DMS114 treated with DMSO at 0.1 percent for 48 hours (cell line): ENCODE measurements at regions not wholly inside any gene's neighbourhood (a gene's known extent, or its start where the extent isn't known, plus 50 kb on each side); places are given as distances from the start of the nearest gene placed in this dataset.

Experiments
- DNase-seq: peaks from one replicate; lab custom pipeline; 2025; ENCODE audit not compliant: unreplicated experiment; lab: John Stamatoyannopoulos, UW

DNA sequence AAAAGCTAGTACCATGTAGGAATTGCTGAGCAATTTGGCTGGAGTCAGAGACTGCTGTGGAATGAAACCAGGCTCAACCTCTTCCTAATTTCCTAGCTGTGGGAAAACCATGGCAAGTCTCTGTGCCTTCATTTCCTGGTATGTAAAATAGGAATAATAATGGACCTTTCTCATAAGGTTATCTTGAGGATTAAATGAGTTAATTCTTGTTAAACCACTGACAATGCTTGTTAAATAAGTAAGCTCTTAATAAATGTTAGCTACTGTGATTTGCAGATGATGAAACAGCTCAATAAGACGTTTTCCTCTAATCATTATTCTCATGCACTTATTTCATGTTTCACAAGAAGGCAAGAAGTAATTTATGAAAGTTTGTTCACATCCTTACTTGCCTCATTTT, 346.7 kb downstream of the RND3 start:
- DNase-seq, result no peak

DNA sequence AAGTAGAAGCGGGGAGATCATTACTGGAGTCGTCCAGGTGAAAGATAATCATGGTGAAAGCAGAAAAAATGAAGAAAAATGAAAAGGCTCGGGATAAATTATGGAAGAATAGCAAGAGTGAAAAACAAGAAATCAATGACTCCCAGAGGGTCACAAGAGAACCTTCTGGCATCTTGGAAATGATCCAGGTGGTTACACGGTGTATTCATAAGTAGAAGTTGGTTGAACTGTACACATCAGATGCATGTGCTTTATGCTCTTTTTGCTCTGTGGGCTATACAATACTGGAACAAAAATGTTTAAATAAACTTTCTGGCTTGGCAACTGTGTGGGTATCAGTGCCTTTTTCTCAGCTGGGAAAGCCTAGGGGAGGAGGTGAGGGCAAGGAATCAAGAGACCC, 348.9 kb downstream of the RND3 start:
- DNase-seq, result no peak

DNA sequence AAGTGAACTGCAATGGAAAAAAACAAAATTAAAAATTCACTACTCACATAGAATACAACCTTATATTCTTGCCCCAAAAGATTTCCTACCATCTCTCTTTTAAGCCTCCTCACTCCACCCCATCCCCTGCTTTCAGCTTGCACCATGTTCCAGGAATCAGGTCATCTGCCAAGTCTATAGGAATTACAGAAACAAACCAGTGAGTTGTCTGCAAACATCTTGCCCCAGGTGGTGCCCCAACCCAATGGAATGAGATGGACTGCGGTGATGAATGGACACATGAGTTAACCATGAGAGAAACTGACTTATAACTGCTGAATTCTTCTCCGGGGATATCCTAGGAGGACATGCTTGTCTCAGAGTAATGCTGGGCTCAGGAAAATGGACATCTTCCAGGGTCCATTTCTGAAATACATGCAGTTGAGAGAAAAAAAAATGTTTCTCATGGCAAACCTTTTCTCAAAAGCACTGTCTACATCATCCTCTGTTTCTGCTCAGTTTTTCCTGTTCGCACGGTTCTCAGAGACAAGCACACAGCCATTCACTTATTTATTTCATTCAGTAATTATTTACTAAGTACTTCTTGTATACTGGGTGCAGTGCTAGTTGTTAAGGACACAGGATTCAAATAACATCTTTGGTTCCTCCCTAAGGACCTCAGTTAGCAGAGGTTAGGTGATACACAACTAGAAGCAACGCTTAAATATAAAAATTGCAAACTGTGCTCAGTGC, 350.0 kb downstream of the RND3 start:
- no peak for DNase-seq

DNA sequence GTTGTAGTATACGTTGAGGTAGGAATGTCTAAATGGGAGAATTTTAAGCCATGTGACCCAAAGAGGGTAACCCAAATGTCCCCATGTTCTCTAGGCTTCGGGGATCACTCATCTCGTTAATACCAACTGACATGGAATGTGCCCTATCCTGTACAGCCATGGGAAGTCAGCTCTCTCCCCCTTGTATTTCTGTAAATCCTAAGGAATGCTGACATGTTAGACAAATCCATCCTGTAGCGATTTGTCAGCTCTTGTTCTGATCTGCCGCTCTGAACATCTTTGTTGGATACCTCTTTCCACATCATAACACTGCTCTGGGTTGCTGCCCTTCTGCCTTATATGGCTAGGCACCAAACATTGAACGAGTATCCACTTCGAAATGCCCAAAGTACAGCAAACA, 350.6 kb downstream of the RND3 start:
- DNase-seq, result no peak

DNA sequence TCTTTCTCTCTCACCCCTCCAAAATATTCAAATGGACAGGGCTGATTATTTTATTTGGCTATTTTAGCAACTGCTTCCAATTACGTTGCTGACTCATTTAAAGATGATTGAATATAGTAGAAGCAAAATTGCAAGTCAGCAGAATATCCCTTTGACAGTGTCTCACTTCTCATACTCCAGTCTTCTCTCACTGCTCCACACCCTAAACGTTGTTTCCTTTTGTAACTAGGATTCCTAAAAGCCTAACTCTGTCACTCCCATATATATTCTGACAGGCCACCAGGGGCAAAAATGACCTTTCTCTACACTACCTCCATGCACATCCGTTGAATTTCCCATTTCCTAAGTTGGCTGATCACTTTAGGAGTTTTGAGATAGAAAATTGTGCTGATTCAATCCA, 351.1 kb downstream of the RND3 start:
- DNase-seq, result no peak

DNA sequence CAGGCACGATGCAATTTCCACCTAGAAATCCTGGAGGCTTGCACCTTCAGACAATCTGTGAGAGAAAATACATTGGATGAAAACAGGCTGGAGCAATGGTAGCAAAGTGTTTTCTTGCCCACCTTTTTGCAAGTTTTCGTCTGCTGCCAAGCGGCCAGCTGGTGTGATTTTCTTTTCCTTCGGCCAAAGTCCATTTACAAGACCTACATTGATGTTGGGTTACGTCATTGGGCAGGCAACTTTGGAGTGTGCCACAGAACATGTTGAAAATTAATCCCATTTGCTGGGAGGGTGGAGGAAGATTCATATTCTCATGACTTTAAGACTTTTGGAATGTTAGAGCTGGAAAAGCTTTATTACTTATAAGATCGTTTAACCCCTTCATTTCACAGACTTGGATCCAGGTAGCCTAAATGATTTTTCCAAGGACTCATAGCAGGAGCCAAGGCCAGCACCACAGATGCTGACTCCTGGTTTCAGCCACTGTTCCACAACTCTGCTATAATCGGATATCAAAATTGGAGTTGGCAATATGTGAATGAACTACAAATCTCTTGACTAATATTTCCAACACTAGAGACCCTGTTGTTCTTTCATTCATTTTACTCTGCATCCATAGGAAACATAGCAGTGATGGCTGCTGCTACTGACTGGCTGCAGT, 352.1 kb downstream of the RND3 start:
- no peak for DNase-seq

DNA sequence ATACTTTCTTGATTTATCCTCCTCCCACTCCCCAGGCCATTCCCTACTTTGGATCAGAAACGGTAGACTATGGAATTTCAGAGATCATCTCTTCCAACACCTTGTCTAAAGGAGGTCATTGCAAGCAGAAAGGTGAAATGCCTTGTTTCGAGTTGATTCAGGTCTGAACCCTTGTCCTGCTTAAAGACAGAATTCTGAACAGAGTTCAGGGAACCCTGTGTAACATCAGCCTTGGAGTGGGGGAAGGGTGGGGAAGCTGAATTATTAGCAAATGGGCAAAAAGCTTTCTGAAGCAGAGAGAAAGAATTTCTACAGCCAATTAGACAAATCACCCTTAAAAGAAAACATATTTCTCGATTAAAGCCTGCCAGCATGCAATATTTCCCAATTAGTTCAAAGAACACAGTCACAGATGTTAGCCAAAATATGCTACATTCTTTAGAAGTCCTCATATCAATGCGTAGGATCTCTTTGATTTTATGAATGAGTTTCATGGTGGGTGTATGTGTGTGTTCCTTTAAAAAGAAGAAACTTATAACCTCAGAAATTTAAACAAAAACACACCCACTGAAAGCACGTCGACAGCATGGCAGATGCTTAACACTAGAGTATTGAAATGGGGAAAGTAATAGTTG, 353.1 kb downstream of the RND3 start:
- DNase-seq, result no peak

DNA sequence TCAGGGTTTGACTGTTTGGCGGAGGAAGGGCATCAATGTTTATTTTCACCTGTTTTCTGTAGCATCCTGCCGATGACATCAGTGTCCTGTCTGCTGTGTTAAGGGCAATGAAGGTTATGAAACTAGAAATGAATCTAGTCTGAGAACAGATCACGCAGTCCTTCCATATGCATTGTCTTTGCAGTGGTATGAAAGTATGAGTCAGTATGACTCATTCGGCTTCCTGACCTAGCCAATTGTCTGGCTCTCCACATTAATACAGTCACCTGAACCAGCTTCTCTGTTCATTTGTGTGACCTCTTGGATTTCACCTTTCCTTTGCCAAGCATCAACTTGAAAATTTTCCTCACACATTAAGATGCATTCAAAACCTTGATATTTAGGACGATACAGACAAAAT, 353.8 kb downstream of the RND3 start:
- no peak for DNase-seq

DNA sequence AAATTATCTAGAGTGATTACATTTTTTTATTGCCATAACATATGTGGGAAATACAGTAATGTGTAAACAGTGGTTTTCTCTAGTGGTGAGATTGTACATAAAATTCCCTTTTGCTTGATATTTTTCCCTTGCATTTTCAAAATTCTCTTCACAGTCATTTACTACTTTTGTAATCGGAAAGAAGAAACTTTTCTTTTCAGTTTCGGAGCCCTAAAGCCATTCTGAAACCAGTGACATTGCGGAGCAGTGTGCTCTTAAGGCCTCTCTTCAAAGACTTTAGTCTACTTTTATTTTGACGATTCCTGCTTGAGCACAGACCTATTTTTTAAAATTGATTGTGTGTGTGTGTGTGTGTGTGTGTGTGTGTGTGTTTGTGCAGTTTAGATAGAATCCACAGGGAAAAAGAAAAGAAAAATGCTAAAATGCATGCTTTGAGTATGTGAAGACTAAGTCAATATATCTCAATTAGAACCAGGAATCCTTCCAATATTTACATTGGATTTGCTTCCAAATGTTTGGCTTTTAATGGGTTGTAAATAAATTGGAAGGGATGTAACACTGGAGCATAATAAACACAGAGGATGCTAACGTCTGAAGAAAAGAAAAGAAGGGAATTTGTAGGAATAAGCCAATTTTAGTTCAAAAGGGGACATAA, 357.4 kb downstream of the RND3 start:
- no peak for DNase-seq

DNA sequence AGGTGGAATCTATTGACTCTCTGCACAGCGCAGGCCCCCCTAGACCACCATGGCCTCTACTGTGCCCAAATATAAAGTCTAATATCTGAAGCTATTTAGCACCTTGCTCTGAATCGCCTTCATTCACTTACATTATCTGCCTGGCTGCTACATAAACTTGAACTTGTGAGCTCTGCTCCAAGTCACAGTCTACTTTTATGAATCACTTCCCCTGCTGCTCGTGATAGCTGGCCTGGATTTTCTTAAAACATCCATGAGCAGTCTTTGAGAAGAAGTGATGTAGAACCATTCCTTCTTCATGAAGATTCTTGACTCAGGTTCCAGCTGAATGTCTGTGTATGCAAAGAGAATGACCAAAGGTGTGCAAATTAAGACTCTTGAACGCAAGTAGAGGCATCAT, 359.5 kb downstream of the RND3 start:
- no peak for DNase-seq

DNA sequence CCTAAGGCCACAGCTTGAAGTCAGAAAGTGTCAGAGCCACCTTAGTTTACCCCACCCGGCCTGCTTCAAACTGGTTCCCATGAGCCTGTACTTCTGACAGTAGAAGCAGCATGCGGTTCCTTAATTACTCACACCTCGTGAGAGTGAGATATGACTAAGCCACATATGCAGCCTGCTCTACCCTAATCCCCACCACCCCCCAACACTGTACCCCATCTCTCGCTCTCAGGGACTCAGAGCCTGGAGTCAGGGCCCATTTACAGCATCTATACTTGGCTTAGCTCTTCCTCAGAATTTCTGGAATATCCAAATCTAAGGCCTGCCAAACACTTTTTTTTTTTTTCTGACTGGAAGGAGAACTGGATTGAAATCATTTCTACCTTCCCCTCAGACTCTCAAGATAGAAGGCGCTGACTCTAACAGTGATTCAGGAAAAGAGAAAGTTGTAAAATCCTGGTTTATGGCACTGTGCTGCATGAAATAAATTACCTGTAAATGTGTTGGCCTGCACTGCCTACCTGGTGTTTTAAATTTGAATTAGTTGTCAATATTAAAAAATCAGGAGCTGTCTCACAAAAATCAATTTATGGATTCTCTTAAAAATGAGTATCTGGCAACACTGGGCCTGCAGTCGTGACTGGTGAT, 360.0 kb downstream of the RND3 start:
- DNase-seq, result no peak

DNA sequence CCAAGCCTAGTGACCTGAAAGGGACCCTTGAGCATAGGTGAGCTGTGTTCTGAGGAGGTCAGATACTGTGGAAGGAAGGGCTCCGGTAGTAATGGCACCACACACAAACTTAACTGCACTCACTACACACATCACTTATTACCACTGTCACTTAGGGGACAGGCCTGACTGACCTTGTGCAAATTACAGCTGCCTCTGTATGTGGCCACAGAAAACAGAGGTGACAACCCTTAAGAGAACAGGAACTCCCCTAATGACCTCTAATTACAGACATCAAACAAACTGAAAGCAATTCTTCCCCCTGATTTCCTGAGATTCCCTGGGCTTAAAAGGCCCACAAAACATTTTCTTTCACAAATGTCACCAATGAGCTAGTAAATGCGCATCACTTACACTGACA, 360.6 kb downstream of the RND3 start:
- no peak for DNase-seq

DNA sequence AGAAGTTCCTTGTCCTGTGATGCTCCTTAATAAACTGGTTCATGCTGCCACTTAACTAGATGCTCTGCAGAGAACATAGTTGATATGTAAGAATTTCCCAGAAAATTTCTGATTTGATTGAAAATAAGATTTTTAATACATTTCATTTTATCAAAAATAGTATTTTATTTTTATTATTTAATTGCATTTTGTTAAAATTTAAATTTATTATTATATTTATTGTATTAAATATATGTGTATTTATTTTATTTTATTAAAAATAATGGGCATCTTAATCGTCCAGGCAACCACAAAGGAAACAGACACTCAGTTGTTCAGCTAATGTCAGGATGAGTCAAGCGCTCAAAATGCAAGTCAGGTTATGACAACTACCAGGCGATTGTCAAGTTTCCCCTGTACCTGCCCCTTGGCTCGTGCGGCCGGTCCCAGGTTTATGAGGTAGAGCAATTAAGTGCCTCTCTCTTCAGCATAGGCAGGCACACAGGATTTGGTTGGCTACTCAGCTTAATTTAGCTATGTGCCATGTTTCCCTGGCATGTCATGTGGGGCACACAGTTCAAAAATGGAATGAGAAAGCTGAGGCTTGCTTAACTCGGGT, 361.2 kb downstream of the RND3 start:
- no peak for DNase-seq

DNA sequence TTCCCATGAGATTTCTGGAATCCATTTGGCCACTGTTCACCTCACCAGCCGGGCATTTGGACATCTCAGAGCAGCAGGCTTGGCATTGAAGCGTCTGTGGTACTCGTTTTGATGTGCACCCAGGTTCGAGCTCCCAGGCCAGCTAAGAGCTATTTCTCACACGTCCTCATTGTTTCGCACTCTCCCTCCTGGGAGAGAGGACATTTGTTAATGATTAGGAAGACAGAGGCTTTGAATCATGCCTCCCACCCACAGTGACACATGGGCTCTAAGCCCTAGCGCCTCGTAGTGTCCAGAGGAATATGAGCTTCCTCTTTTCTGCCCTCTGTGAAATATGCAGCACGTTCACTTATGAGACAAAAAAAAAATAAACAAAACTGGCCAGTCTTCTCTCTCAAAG, 361.8 kb downstream of the RND3 start:
- no peak for DNase-seq

DNA sequence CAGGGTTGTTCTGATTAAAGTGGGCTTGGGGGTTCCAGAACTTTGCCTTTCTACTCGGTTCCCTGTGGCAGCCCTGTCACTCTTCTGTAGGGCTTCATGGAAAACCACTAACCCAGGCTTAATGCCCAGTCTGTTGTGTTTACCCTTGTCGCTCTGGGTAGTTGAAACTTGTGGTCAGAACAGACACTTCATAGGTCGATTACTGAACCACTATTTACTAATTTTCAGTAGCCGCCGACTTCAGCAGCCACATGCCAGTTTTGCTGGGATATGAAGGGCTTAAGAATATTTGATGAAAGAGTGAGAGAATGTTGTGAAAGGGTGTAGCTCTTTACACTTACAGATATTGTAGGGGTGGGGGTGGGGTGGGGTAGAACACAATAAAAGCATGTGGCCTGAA, 362.3 kb downstream of the RND3 start:
- DNase-seq, result no peak

DNA sequence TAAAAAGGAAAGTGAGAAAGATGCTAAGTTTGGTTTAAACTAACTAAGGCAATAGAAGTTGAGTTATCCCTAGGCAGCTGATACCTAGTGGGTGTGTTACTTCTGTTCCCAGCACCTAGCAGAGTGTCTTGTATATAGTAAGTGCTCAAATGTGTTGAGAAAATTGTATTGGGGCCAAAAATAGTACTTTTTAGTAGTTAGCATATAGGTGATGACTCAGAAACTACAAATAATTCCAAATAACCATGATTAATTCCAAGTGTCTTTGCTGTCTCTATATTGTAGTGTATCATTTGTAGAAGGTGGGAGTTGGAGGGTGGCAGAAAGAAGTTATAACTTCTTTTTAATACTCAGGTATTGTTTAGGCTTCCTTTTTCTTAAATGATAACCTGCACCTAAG, 362.7 kb downstream of the RND3 start:
- no peak for DNase-seq

DNA sequence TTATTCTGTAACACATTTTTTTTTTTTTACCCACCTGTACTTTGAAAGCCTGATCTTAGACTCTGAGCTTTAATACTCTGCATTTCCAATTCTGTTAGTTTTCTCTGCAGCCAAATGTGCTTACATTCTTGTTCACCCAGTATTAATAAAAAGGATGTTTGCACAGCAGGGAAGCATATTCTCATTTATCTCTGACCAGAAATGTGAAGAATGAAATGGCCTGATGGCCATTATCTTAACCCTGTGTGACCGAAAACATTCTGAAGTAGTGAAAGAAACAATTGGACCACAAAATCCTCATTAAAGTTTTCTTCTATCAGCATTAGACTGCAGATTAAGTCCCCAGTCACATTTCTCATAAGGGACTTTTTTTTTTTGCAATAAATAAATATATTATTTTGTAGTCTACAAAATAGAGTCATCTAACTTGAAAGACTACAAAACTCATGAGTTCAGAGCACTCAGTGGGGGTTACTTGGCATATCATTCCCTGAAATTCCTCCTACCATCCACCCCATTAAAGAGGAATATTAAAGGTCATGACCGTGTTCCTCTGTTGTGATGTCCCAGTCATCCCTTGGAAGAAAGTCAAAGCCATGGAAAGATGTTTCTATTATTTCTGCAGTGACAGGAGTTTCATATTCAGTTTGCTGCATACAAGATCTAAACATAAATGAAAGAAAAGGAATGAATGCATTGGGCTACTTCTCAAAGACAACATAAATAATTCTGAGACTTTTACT, 364.4 kb downstream of the RND3 start:
- DNase-seq, result no peak

DNA sequence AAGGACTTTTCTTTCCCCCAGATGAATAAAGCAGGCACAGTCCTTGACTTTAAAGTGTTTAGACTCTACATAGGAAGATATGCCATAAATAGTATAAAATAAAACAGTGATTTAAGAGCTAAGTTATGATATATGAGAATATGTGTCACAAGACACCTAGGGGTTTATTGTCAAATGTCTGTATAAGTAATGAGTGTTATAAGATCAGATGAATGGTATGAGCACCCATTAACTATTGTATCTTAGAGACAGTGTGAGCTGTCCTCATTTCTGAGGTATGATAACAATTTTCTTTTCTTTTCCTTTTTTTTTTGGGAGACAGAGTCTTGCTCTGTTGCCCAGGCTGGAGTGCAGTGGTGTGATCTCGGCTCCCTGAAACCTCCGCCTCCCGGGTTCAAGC, 365.3 kb downstream of the RND3 start:
- DNase-seq, result no peak

DNA sequence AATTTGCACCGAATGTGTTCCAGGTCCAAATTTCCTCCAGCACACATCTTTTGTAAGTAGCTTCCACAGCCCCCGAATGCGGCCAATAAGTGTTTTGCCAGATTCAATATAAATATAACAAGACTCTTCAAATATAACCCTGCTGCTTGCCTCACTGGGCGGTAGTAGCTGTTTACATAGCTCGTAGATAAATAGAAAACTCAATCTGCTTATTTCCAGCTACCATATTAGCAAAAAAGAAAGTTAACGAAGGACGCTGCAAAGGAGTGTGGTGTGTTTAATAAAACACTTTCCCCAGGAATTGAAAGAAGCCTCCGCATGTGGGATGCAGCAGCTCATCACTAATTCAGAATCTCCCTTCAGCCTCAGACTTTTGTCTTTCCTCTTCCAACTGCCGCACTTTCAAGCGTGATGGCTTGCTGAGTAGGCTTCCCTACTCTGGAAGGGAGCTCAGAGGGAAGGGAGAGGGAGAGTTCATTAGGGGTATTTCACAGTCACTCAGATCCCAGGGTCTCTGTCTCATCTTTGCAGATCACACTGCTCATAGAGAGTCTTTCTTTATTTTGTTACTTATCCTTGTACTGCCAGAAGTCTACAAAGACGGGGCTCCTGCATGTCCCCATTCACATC, 367.0 kb downstream of the RND3 start:
- no peak for DNase-seq

DNA sequence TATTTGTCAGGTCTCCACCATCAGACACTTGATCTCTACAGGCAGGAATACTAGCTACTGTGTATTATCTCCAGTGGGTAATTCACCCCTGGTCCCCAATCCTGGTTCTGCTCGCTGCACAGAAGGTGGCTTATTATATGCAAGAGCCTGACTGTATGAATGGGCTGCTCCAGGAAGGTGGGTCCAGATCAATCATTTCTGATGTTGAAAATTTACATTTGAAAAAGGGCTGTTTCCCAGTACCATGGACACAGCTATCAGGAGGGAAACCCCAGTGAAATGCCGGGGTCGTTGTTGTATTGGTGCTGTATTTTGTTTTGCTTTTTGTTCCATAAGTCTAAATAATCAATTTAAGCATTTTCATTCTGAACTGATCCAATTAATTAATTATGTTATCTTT, 367.6 kb downstream of the RND3 start:
- DNase-seq, result no peak
